ENCODE measurements at regions not wholly inside any gene's neighbourhood (a gene's known extent, or its start where the extent isn't known, plus 50 kb on each side); places are given as distances from the start of the nearest gene placed in this dataset.

DNA sequence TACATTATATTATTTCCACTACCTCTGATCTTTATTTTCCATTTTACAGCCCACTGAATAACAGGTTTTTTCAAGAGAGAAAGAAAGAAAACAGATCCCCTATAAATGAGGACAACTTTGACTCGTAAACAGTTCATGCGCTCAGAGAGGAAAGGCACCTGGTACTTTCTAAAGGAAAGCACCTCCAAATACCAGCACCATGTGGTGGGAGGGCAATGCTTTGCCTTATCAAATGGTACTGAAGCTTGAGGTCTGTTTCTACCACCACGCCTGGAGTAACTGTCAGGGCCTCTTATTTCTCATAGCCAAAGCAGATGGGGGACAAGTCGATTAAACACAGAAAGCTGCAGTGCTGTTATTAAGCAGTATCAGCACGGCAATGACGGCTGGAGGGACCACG is 510.3 kb upstream of the ZFHX3 start:
- Histone ChIP-seq H3K27me3 (replicated peaks in 1 of 7) (peaks cover 0 to 5% (median 0%) of the 10 kb centered on the region in 7 donors), H3K9me3 (peaks cover 0 to 4% (median 0%) of the 10 kb centered on the region in 8 donors), H3K27ac (no peak overlapping the region), H3K4me3 (no peak overlapping the region), H3K36me3 (no peaks in the 10 kb centered on the region), H3K4me1 (no peaks in the 10 kb centered on the region)
- intact Hi-C loops (cut with DNase I; ENCODE audit: low total_unique reads): no loop called here
- DNase-seq: no peak
- 77 to 88% (median 87%) methylated on average over 7 of the region's 7 CpGs for WGBS, 5 donors
- TF ChIP-seq POLR2AphosphoS5 (IDR thresholded peaks at IDR 0.05) (no peak), POLR2A (IDR thresholded peaks at IDR 0.05) (no peak)
- TF ChIP-seq, protein P1, sequence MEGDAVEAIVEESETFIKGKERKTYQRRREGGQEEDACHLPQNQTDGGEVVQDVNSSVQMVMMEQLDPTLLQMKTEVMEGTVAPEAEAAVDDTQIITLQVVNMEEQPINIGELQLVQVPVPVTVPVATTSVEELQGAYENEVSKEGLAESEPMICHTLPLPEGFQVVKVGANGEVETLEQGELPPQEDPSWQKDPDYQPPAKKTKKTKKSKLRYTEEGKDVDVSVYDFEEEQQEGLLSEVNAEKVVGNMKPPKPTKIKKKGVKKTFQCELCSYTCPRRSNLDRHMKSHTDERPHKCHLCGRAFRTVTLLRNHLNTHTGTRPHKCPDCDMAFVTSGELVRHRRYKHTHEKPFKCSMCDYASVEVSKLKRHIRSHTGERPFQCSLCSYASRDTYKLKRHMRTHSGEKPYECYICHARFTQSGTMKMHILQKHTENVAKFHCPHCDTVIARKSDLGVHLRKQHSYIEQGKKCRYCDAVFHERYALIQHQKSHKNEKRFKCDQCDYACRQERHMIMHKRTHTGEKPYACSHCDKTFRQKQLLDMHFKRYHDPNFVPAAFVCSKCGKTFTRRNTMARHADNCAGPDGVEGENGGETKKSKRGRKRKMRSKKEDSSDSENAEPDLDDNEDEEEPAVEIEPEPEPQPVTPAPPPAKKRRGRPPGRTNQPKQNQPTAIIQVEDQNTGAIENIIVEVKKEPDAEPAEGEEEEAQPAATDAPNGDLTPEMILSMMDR (IDR thresholded peaks at IDR 0.05 in 8 of 11, conservative IDR thresholded peaks at IDR 0.05 in 3 of 11): no peak

GRCh38 chr16:73553941-73554660 is 506.2 kb upstream of the ZFHX3 start:
- H3K36me3 ChIP-seq: no peaks in the 10 kb centered on the region
- peaks cover 0 to 25% (median 0%) of the 10 kb centered on the region in 7 donors for H3K27me3 ChIP-seq (replicated peaks in 1 of 7)
- no peak for DNase-seq
- WGBS, 5 donors: 80 to 86% (median 84%) methylated on average over 10 of the region's 10 CpGs
- no peak overlapping the region for H3K4me3 ChIP-seq
- no peaks in the 10 kb centered on the region for H3K4me1 ChIP-seq
- TF ChIP-seq, protein P1 (IDR thresholded peaks at IDR 0.05 in 8 of 11, conservative IDR thresholded peaks at IDR 0.05 in 3 of 11): no peak
- TF ChIP-seq POLR2AphosphoS5 (IDR thresholded peaks at IDR 0.05) (no peak), POLR2A (IDR thresholded peaks at IDR 0.05) (no peak)
- intact Hi-C loops (cut with DNase I; ENCODE audit: low total_unique reads): no loop called here
- no peak overlapping the region for H3K27ac ChIP-seq
- peaks cover 0 to 4% (median 0%) of the 10 kb centered on the region in 8 donors for H3K9me3 ChIP-seq

DNA sequence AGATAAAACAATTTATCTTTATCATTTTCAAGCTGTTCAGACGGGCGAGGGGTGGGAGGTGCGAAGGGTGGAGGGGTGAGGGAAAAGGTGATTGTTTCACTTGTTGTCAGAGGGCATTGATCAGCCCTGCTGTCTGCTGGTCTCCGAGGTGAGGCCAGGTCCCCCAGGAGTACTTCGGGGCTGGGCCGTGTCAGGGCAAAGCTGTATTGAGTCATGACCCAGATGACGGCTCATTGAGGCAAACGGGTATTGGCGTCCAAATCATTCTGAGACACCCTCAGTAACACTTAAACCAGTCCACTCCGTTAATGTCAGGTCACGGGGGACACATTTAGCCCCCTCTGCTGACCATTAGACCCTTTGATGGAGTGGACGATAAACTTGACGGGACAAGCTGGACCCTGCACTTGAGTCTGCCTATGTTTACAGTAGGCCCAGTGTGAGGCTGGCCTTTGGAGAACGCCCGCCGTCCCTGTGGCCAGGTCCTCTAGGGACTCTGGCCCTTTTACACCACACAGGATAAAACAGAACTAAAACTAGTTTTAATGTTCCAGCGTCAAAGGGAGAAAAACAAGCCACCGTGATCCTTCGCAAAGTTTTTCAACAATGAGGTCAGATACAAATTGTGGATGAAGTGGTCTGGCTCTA is 502.2 kb upstream of the ZFHX3 start:
- TF ChIP-seq POLR2AphosphoS5 (IDR thresholded peaks at IDR 0.05) (no peak), POLR2A (IDR thresholded peaks at IDR 0.05) (no peak)
- TF ChIP-seq, protein P1 (IDR thresholded peaks at IDR 0.05 in 8 of 11, conservative IDR thresholded peaks at IDR 0.05 in 3 of 11): no peak
- H3K36me3 ChIP-seq: no peaks in the 10 kb centered on the region
- no peak overlapping the region for H3K27ac ChIP-seq
- intact Hi-C loops (cut with DNase I; ENCODE audit: low total_unique reads): no loop called here
- peaks cover 0 to 2% (median 0%) of the 10 kb centered on the region in 8 donors for H3K9me3 ChIP-seq
- no peak for DNase-seq
- peaks cover 0 to 64% (median 26%) of the 10 kb centered on the region in 7 donors for H3K27me3 ChIP-seq (replicated peaks in 1 of 7)
- 72 to 79% (median 78%) methylated on average over 19 of the region's 19 CpGs for WGBS, 5 donors
- H3K4me3 ChIP-seq: no peak overlapping the region
- no peaks in the 10 kb centered on the region for H3K4me1 ChIP-seq

Measured in spleen (tissue), 11 donors.